Activated CD8-positive, alpha-beta memory T cell treated with anti-CD3 and anti-CD28 coated beads, Interleukin-2, amount 50 U/mL, for 48 hours (primary cell): ENCODE measurements at regions not wholly inside any gene's neighbourhood (a gene's known extent, or its start where the extent isn't known, plus 50 kb on each side); places are given as distances from the start of the nearest gene placed in this dataset.

ENCODE experiments used
- DNase-seq: peaks from one replicate; pipeline ENCODE4 v3.0.0-alpha.2; 2020

DNA sequence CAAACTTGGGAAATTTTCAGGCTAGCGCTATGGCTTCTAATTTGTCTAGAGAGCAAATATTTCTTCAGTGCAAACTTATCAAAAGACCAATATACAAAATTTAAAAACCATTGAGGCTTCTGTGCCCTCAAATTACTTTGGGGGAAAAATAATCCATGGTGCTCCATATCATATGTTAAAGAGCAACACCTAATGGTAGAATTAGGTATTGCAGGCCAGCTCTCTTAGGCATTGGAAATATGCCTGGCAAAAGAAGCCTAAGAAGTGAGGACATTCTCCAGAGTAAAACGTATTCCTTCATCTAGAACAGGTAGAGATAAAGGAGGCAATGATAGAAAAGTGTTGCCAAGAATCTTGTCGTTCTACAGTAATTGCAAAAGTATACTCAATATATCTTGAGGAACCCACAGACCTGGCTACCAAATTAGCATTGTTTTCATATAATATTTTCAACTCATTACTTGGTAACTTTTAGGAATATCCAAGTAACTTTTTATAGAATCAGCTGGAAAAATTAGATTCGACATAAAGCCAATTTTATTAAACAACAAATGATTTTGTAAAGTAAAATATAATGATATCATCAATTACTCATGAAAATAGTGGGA is 401.1 kb downstream of the BCL11A start:
- DNase-seq, result no peak

DNA sequence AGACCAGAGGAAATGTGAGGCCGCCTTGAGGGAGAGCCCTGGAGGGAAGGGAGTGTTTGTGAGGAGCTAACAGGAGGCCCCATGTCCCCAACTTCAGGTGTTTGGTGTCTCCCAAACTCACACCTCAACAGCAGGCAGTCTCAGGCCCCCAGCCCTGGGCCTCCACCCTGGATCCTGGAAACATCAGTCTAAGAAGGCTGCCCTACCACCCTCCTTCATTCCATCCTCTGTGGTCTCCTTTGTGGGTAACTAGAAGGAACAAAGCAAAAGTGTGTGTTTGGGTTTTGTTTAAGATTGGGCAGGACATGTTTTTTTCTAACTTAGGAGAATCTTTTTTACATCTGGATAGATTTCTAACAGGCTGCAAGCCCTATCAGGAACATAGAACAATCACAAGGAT is 404.3 kb downstream of the BCL11A start:
- DNase-seq, result no peak

DNA sequence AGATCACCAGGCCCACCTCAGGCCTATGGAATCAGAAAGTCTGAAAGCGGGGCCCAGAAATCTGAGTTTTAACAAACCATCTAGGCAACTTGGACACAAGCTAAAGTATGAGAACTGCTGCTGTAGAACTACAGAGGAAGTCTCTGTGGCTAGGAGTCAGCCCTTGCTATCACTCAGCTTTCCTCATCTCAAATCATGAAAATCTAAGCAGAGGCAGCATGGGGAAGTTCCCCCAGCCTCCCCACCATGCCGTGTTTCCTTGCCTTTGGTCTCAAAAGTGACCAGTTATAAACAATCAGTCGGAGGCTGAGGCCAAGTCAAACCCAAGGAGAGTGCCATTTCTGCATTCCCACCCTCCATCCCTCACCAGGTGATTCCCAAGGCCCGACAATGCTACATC is 404.7 kb downstream of the BCL11A start:
- DNase-seq, result no peak

GRCh38 chr2:60140185-60140584 is 413.3 kb downstream of the BCL11A start:
- no peak for DNase-seq

DNA sequence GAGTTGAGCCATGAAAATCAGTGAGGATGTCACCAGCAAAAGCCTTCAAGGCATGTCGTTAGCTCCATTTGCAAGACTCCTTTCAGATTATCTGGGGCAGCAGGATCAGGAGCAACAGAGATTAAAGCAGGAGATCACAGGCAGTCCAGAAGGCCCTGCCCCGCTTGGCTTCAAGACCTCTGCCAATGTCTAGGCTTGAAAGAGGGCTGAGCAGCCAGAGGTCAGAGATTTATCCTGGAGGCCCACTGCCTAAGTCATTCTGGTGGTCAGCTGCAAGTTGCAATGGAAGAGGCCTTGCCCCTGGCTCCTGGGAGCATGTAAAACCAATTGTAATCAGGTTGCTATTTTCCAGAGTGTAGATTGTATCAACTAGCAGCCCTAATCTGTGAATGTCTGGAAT is 416.5 kb downstream of the BCL11A start:
- DNase-seq, result no peak

- no peak for DNase-seq
These were observed 426.3 kb downstream of the BCL11A start for GRCh38 chr2:60127191-60127590.

- DNase-seq, result no peak
These were observed 427.6 kb downstream of the BCL11A start for GRCh38 chr2:60125611-60126426.

DNA sequence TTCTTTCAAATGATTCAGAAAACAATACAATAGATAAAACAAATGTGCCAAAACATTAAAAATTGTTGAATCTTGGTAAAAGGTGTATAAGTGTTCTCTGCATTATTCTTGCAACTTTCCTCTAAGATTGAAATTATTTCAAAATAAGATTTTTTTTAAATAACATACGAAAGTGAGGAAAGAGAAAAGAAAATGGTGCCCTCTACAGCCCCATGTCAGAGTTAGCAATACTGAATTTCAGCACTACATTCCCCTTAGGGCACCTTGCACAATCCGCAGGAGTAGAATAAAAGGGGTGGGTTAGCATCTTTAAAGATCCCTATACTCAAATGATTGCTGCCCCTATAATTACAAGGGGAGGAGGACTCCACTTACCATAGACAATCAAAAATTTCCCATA is 433.7 kb downstream of the BCL11A start:
- no peak for DNase-seq

- no peak for DNase-seq
These were observed 434.5 kb downstream of the BCL11A start for GRCh38 chr2:60118917-60119316.

DNA sequence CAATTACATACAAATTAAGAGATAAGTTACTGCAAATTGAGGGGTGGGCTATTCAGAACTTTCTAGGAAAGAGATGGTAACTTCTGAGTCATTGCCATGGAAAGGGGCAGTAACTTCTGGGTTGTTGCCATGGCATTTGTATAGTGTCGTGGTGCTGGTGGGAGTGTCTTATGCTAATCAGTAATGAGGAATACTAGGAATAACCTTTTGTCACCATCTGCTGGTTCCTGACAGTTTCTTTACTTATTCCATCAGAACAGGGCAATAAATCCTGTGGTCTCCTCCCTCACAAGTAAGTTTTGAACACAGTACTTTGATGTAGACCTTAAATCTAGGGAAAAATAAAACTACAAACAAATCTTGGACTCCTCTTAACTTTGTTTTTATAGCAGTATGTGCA is 435.4 kb downstream of the BCL11A start:
- DNase-seq, result no peak

DNA sequence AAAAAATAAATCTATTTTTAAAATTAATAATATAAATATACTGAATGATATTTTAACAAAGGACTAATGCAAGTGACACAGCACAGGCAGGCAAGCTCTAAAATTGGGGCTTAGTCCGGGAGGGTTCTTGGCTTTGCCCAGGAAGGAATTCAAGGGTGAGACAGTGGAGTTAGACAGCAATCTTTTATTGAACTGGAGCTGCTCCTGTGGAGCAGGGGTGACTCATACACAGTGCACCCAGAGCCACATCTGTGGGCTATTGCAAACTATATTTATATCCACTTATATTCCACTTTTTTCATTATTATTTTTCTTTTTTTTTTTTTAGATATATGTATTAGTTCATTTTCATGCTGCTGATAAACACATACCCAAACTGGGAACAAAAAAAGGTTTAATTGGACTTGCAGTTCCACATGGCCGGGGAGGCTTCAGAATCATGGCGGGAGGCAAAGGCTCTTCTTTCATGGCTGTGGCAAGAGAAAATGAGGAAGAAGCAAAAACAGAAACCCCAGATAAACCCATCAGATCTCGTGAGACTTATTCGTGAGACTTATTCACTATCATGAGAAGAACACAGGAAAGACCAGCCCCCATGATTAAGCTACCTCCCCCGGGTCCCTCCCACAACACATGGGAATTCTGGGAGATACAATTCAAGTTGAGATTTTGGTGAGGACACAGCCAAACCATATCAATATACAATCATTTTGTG is 437.1 kb downstream of the BCL11A start:
- no peak for DNase-seq

DNA sequence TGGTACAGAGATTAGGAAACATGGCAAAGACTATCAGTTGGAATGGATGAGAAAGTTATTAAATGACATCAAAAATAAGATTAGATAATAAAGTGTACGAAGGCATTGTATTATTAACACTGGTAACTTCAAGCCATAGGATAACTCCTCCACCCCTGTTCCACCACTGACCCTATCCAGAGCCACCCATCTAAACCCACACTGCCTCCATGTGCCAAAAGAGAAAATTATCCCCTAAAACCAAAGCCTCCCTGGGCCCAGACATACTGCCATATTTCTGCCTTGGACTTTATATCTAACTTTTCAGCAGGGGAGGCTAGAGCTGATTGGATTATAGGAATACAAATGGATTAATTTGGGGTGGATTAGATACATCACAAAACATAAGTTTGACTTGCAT is 443.7 kb downstream of the BCL11A start:
- DNase-seq, result no peak

DNA sequence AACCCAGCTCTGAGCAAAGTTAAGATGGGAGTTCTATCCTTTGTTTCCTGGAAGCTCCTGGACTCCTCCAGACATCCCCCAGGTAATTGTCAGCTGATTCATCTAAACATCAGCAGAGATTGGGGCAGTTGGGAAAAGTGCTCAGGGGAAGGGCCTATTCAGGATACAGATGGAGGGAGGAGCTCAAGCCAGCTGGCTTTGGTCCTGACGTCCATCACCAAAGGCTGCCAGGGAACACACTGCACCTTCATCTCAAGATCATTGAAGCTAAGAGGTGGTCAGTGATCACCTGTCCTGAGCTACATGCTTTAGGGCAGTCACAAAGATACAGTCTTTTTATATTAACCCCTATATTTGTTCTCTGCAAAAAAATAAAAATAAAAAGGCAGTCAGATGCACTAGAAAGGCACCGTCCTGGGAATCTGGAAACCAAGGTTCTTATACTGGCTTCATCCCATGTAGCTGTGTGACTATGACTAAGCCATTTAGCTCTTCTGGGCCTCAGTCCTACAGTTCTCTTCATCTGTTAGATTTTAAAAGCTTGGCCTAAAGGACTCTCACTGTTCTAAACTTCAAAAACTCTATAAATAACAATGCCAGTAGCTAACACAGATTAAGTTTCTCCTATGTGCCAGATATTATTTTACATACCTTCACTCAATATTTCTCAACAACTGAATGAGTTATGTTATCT is 446.5 kb downstream of the BCL11A start:
- no peak for DNase-seq

GRCh38 chr2:60105906-60106305 is 447.5 kb downstream of the BCL11A start:
- no peak for DNase-seq

GRCh38 chr2:60104514-60105505 is 448.6 kb downstream of the BCL11A start:
- DNase-seq, result no peak

GRCh38 chr2:60100034-60100433 is 453.4 kb downstream of the BCL11A start:
- DNase-seq, result no peak

DNA sequence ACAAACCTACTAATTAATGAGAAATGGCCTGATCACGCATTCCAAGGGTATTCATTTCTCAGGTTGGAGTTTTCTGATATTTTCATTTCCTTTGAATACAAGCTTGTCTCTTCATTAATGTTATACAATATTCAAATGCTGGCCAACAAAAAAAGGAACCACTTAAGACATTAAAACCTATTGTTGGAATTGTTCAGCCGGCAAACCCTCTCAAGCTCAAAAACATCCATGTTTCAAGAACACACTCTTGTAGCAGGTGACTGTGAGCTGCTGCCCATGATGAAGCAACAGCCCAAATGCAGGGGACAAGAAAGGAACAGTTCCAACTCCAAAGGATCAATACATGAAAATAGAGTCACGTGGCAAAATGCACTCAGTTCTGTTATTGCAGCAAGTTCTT is 454.5 kb downstream of the BCL11A start:
- no peak for DNase-seq

DNA sequence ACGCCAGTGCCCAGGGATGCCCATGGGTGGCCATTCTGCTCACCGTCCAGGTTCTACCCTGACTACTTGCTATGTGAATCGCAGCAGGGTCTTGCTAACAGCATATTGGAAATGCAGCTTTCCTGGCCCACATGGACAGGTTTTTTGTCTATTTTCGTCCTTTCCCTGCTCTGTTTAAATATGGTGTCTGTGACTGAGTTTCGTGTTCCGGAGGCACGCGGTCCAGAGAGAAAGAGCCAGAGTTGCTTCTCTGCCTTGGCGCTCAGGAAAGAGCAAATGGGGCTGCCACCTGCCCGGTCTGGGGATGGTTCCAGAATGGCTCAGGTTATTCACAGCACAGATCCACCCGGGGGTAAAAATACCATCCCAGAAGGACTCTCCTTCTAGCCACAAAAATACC is 456.2 kb downstream of the BCL11A start:
- no peak for DNase-seq

- DNase-seq, result no peak
These were observed 456.9 kb downstream of the BCL11A start for GRCh38 chr2:60096556-60096955.

GRCh38 chr2:60095903-60096302 is 457.6 kb downstream of the BCL11A start:
- DNase-seq, result no peak

- DNase-seq, result no peak
These were observed 458.1 kb downstream of the BCL11A start for GRCh38 chr2:60095202-60095815.

GRCh38 chr2:60094450-60094929 is 459.0 kb downstream of the BCL11A start:
- no peak for DNase-seq
